SK-N-MC (cell line): ENCODE measurements at regions not wholly inside any gene's neighbourhood (a gene's known extent, or its start where the extent isn't known, plus 50 kb on each side); places are given as distances from the start of the nearest gene placed in this dataset.

Source experiments
- EZH2 ChIP-seq: fragments of 200-600 bp; sonication (generic); IDR thresholded peaks from one replicate; pipeline ENCODE4 v1.6.1; 2017; ENCODE audit warnings: antibody characterized with exemption
- FOXP2 ChIP-seq: optimal IDR thresholded peaks from 2 replicates; pipeline ENCODE3; 2011; ENCODE audit warnings: mild to moderate bottlenecking, moderate library complexity; ENCODE audit not compliant: insufficient read depth; ENCODE audit errors: extremely low read length, control extremely low read depth
- POLR2AphosphoS5 ChIP-seq: IDR thresholded peaks from 2 replicates; pipeline ENCODE4 v1.6.1; 2012; ENCODE audit warnings: mild to moderate bottlenecking, low read depth, low read length, borderline replicate concordance

DNA sequence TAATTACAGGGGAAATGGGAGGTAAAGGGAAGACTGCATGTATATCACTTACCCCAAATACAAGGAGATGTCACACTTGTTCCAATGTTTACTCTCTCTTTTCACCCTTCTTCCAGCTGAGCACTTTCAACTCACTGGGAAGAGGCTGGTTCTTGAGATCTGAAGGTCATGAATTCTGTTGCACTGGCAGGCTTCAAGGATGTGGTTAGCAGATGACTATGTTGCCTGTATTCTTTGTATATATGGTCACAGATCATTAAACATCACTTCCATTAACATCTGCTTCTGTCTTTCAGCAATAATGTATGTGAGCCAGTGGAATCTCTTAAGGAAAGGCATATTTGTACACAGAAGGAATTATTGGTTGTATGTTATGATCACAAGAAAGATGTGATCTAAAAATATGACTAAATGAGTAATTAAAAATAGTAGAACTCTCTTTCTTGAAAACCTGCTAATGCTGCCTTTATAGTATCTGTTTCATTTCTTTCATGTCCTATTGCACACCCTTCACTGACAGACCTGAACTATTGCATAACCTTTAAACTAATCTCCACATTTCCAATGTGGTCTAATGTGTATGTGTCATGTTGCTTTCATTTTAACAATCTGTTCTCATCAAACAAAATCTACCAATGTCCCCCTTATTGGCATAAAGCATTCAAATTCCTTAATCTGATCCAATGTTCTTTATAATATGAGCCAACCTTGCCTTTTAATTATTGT is 131.4 kb upstream of the EPHA7 start:
- TF ChIP-seq EZH2 (no peak), POLR2AphosphoS5 (no peak), FOXP2 (no peak)
